ENCODE measurements at regions not wholly inside any gene's neighbourhood (a gene's known extent, or its start where the extent isn't known, plus 50 kb on each side); places are given as distances from the start of the nearest gene placed in this dataset.

GRCh38 chr16:58820411-58820810 lies 86.3 kb upstream of the GOT2 start:
- no peak for TF ChIP-seq CTCF (IDR thresholded peaks at IDR 0.05; ENCODE audit: low read depth, low read length)
- no peak for DNase-seq (ENCODE audit: extremely low read depth, low read depth)

GRCh38 chr16:58815181-58815888 lies 81.2 kb upstream of the GOT2 start:
- no peak for DNase-seq (ENCODE audit: extremely low read depth, low read depth)
- no peak for TF ChIP-seq CTCF (IDR thresholded peaks at IDR 0.05; ENCODE audit: low read depth, low read length)

GRCh38 chr16:58814348-58814801 lies 80.3 kb upstream of the GOT2 start:
- DNase-seq (ENCODE audit: extremely low read depth, low read depth), result peak; percentile 12
- TF ChIP-seq CTCF (IDR thresholded peaks at IDR 0.05; ENCODE audit: low read depth, low read length), result peak; percentile 92

GRCh38 chr16:58809213-58809612 lies 75.1 kb upstream of the GOT2 start:
- no peak for TF ChIP-seq CTCF (IDR thresholded peaks at IDR 0.05; ENCODE audit: low read depth, low read length)
- DNase-seq (ENCODE audit: extremely low read depth, low read depth), result no peak

GRCh38 chr16:58807276-58807675 lies 73.2 kb upstream of the GOT2 start:
- DNase-seq (ENCODE audit: extremely low read depth, low read depth), result no peak
- TF ChIP-seq CTCF (IDR thresholded peaks at IDR 0.05; ENCODE audit: low read depth, low read length), result no peak

- TF ChIP-seq CTCF (IDR thresholded peaks at IDR 0.05; ENCODE audit: low read depth, low read length), result no peak
- DNase-seq (ENCODE audit: extremely low read depth, low read depth), result no peak
Observed at GRCh38 chr16:58801838-58802237, 67.7 kb upstream of the GOT2 start.

- no peak for DNase-seq (ENCODE audit: extremely low read depth, low read depth)
- TF ChIP-seq CTCF (IDR thresholded peaks at IDR 0.05; ENCODE audit: low read depth, low read length), result no peak
Observed at GRCh38 chr16:58797137-58797801, 63.2 kb upstream of the GOT2 start.
